ENCODE measurements at regions not wholly inside any gene's neighbourhood (a gene's known extent, or its start where the extent isn't known, plus 50 kb on each side); places are given as distances from the start of the nearest gene placed in this dataset.

GRCh38 chr3:124288996-124289395, 297.1 kb upstream of the ROPN1 start (continued):
- TF ChIP-seq TAF7 (optimal IDR thresholded peaks at IDR 0.05; ENCODE audit: borderline replicate concordance, low read depth, low read length) (no peak), JUN (IDR thresholded peaks at IDR 0.05; ENCODE audit: low read depth, low read length) (no peak), KDM5A (IDR thresholded peaks at IDR 0.05; ENCODE audit: low read length) (no peak), ZNF274 (IDR thresholded peaks at IDR 0.05; ENCODE audit: borderline replicate concordance, extremely low read depth, low read length) (no peak)
